ENCODE measurements at regions not wholly inside any gene's neighbourhood (a gene's known extent, or its start where the extent isn't known, plus 50 kb on each side); places are given as distances from the start of the nearest gene placed in this dataset.

- no peaks in the 10 kb centered on the region for H3K27me3 Mint-ChIP-seq
- no peaks in the 10 kb centered on the region for H3K4me1 Mint-ChIP-seq
- DNase-seq = no peak
Observed at GRCh38 chr2:6011921-6012320, 319.7 kb downstream of the SOX11 start.

GRCh38 chr2:6017736-6018286 lies 325.6 kb downstream of the SOX11 start:
- Mint-ChIP-seq H3K27me3 (no peaks in the 10 kb centered on the region), H3K4me3 (no peak overlapping the region), H3K36me3 (ENCODE audit: low read depth) (no peaks in the 10 kb centered on the region), H3K4me1 (no peaks in the 10 kb centered on the region), H3K27ac (no peak overlapping the region)
- no peak for ATAC-seq
- DNase-seq = no peak
- no peaks in the 10 kb centered on the region for H3K9me3 ChIP-seq (ENCODE audit: control insufficient read depth, low read length, poor library complexity, severe bottlenecking)

More at GRCh38 chr2:6011921-6012320, 319.7 kb downstream of the SOX11 start:
- no peaks in the 10 kb centered on the region for H3K36me3 Mint-ChIP-seq (ENCODE audit: low read depth)
- H3K4me3 Mint-ChIP-seq = no peak overlapping the region
- no peaks in the 10 kb centered on the region for H3K9me3 ChIP-seq (ENCODE audit: control insufficient read depth, low read length, poor library complexity, severe bottlenecking)
- no peak for ATAC-seq
- H3K27ac Mint-ChIP-seq = no peak overlapping the region

GRCh38 chr2:6024229-6024628 lies 332.0 kb downstream of the SOX11 start:
- ATAC-seq (no peak), DNase-seq (no peak)
- Mint-ChIP-seq H3K4me3 (no peak overlapping the region), H3K27ac (no peak overlapping the region), H3K4me1 (no peaks in the 10 kb centered on the region), H3K27me3 (no peaks in the 10 kb centered on the region), H3K36me3 (ENCODE audit: low read depth) (no peaks in the 10 kb centered on the region)
- no peaks in the 10 kb centered on the region for H3K9me3 ChIP-seq (ENCODE audit: control insufficient read depth, low read length, poor library complexity, severe bottlenecking)

- DNase-seq (no peak), ATAC-seq (no peak)
- Mint-ChIP-seq H3K27ac (no peak overlapping the region), H3K4me3 (no peak overlapping the region), H3K4me1 (no peaks in the 10 kb centered on the region), H3K27me3 (no peaks in the 10 kb centered on the region), H3K36me3 (ENCODE audit: low read depth) (no peaks in the 10 kb centered on the region)
- no peaks in the 10 kb centered on the region for H3K9me3 ChIP-seq (ENCODE audit: control insufficient read depth, low read length, poor library complexity, severe bottlenecking)
Observed at GRCh38 chr2:6024784-6025183, 332.6 kb downstream of the SOX11 start.

GRCh38 chr2:6025391-6025790 lies 333.2 kb downstream of the SOX11 start:
- Mint-ChIP-seq H3K4me3 (no peak overlapping the region), H3K27ac (no peak overlapping the region), H3K36me3 (ENCODE audit: low read depth) (no peaks in the 10 kb centered on the region), H3K27me3 (no peaks in the 10 kb centered on the region), H3K4me1 (no peaks in the 10 kb centered on the region)
- H3K9me3 ChIP-seq (ENCODE audit: control insufficient read depth, low read length, poor library complexity, severe bottlenecking) = no peaks in the 10 kb centered on the region
- DNase-seq (no peak), ATAC-seq (no peak)

GRCh38 chr2:6027066-6027465 lies 334.9 kb downstream of the SOX11 start:
- Mint-ChIP-seq H3K36me3 (ENCODE audit: low read depth) (no peaks in the 10 kb centered on the region), H3K4me1 (no peaks in the 10 kb centered on the region), H3K27me3 (no peaks in the 10 kb centered on the region), H3K4me3 (no peak overlapping the region), H3K27ac (no peak overlapping the region)
- no peaks in the 10 kb centered on the region for H3K9me3 ChIP-seq (ENCODE audit: control insufficient read depth, low read length, poor library complexity, severe bottlenecking)
- ATAC-seq (no peak), DNase-seq (no peak)

- no peak overlapping the region for H3K4me3 Mint-ChIP-seq
- H3K27ac Mint-ChIP-seq = no peak overlapping the region
- no peak for ATAC-seq
- H3K27me3 Mint-ChIP-seq = no peaks in the 10 kb centered on the region
- no peaks in the 10 kb centered on the region for H3K9me3 ChIP-seq (ENCODE audit: control insufficient read depth, low read length, poor library complexity, severe bottlenecking)
- no peaks in the 10 kb centered on the region for H3K4me1 Mint-ChIP-seq
- H3K36me3 Mint-ChIP-seq (ENCODE audit: low read depth) = no peaks in the 10 kb centered on the region
- DNase-seq = no peak
Observed at GRCh38 chr2:6031200-6031867, 339.1 kb downstream of the SOX11 start.

GRCh38 chr2:6036211-6036610 lies 344.0 kb downstream of the SOX11 start:
- ATAC-seq = no peak
- H3K9me3 ChIP-seq (ENCODE audit: control insufficient read depth, low read length, poor library complexity, severe bottlenecking) = no peaks in the 10 kb centered on the region
- H3K27ac Mint-ChIP-seq = no peak overlapping the region
- no peak overlapping the region for H3K4me3 Mint-ChIP-seq
- H3K4me1 Mint-ChIP-seq = no peaks in the 10 kb centered on the region
- no peaks in the 10 kb centered on the region for H3K36me3 Mint-ChIP-seq (ENCODE audit: low read depth)
- no peaks in the 10 kb centered on the region for H3K27me3 Mint-ChIP-seq
- no peak for DNase-seq

GRCh38 chr2:6043238-6043637 lies 351.1 kb downstream of the SOX11 start:
- ATAC-seq = no peak

GRCh38 chr2:6052649-6053048 lies 360.5 kb downstream of the SOX11 start:
- Mint-ChIP-seq H3K4me3 (no peak overlapping the region), H3K27ac (no peak overlapping the region), H3K4me1 (no peaks in the 10 kb centered on the region), H3K27me3 (no peaks in the 10 kb centered on the region), H3K36me3 (ENCODE audit: low read depth) (no peaks in the 10 kb centered on the region)
- DNase-seq (no peak), ATAC-seq (no peak)
- H3K9me3 ChIP-seq (ENCODE audit: control insufficient read depth, low read length, poor library complexity, severe bottlenecking) = peaks cover 3% of the 10 kb centered on the region

More at GRCh38 chr2:6043238-6043637, 351.1 kb downstream of the SOX11 start:
- no peaks in the 10 kb centered on the region for H3K27me3 Mint-ChIP-seq
- no peaks in the 10 kb centered on the region for H3K4me1 Mint-ChIP-seq
- H3K9me3 ChIP-seq (ENCODE audit: control insufficient read depth, low read length, poor library complexity, severe bottlenecking) = no peaks in the 10 kb centered on the region
- H3K4me3 Mint-ChIP-seq = no peak overlapping the region
- no peak for DNase-seq
- H3K27ac Mint-ChIP-seq = no peak overlapping the region
- no peaks in the 10 kb centered on the region for H3K36me3 Mint-ChIP-seq (ENCODE audit: low read depth)

- DNase-seq (no peak), ATAC-seq (no peak)
- no peaks in the 10 kb centered on the region for H3K36me3 Mint-ChIP-seq (ENCODE audit: low read depth)
- no peak overlapping the region for H3K27ac Mint-ChIP-seq
- no peak overlapping the region for H3K4me3 Mint-ChIP-seq
- no peaks in the 10 kb centered on the region for H3K27me3 Mint-ChIP-seq
- peaks cover 3% of the 10 kb centered on the region for H3K9me3 ChIP-seq (ENCODE audit: control insufficient read depth, low read length, poor library complexity, severe bottlenecking)
- no peaks in the 10 kb centered on the region for H3K4me1 Mint-ChIP-seq
Observed at GRCh38 chr2:6053743-6054142, 361.6 kb downstream of the SOX11 start.

GRCh38 chr2:6054161-6054671 lies 362.0 kb downstream of the SOX11 start:
- DNase-seq (no peak), ATAC-seq (no peak)
- Mint-ChIP-seq H3K27me3 (no peaks in the 10 kb centered on the region), H3K36me3 (ENCODE audit: low read depth) (no peaks in the 10 kb centered on the region), H3K27ac (no peak overlapping the region), H3K4me3 (no peak overlapping the region), H3K4me1 (no peaks in the 10 kb centered on the region)
- H3K9me3 ChIP-seq (ENCODE audit: control insufficient read depth, low read length, poor library complexity, severe bottlenecking) = peaks cover 3% of the 10 kb centered on the region

- DNase-seq = no peak
- Mint-ChIP-seq H3K4me3 (no peak overlapping the region), H3K36me3 (ENCODE audit: low read depth) (no peaks in the 10 kb centered on the region), H3K4me1 (no peaks in the 10 kb centered on the region), H3K27ac (no peak overlapping the region), H3K27me3 (no peaks in the 10 kb centered on the region)
- ATAC-seq = no peak
- no peaks in the 10 kb centered on the region for H3K9me3 ChIP-seq (ENCODE audit: control insufficient read depth, low read length, poor library complexity, severe bottlenecking)
Observed at GRCh38 chr2:6060992-6061663, 368.9 kb downstream of the SOX11 start.

- Mint-ChIP-seq H3K4me3 (no peak overlapping the region), H3K27ac (no peak overlapping the region), H3K36me3 (ENCODE audit: low read depth) (no peaks in the 10 kb centered on the region), H3K4me1 (no peaks in the 10 kb centered on the region), H3K27me3 (no peaks in the 10 kb centered on the region)
- H3K9me3 ChIP-seq (ENCODE audit: control insufficient read depth, low read length, poor library complexity, severe bottlenecking) = no peaks in the 10 kb centered on the region
- ATAC-seq = no peak
- no peak for DNase-seq
Observed at GRCh38 chr2:6064757-6065156, 372.6 kb downstream of the SOX11 start.
